NCI-H2029 (cell line): ENCODE measurements at regions not wholly inside any gene's neighbourhood (a gene's known extent, or its start where the extent isn't known, plus 50 kb on each side); places are given as distances from the start of the nearest gene placed in this dataset.
"Not testable (repeated sequence)": the region's sequence is repeated elsewhere in the genome, so short reads cannot be mapped to it uniquely, and the experiment has no call there.

Experiments
- DNase-seq: peaks from one replicate; lab custom pipeline; 2025; lab: John Stamatoyannopoulos, UW

- no peak for DNase-seq
Observed at GRCh38 chr3:72660270-72661114, 187.8 kb downstream of the SHQ1 start.

GRCh38 chr3:72659596-72659995 is 188.6 kb downstream of the SHQ1 start:
- peak; percentile 33 for DNase-seq

GRCh38 chr3:72659188-72659587 is 189.1 kb downstream of the SHQ1 start:
- DNase-seq = no peak

- DNase-seq = no peak
Observed at GRCh38 chr3:72658466-72659100, 189.7 kb downstream of the SHQ1 start.

GRCh38 chr3:72657666-72658065 is 190.6 kb downstream of the SHQ1 start:
- DNase-seq = no peak

GRCh38 chr3:72655723-72656122 is 192.5 kb downstream of the SHQ1 start:
- no peak for DNase-seq

GRCh38 chr3:72655131-72655551 is 193.1 kb downstream of the SHQ1 start:
- DNase-seq = no peak

GRCh38 chr3:72652395-72652794 is 195.8 kb downstream of the SHQ1 start:
- no peak for DNase-seq

GRCh38 chr3:72651498-72651897 is 196.7 kb downstream of the SHQ1 start:
- no peak for DNase-seq

- DNase-seq = no peak
Observed at GRCh38 chr3:72646263-72646662, 202.0 kb downstream of the SHQ1 start.

GRCh38 chr3:72643635-72644034 is 204.6 kb downstream of the SHQ1 start:
- DNase-seq = not testable (repeated sequence)

- DNase-seq = no peak
Observed at GRCh38 chr3:72641684-72642083, 206.6 kb downstream of the SHQ1 start.

GRCh38 chr3:72641072-72641471 is 207.2 kb downstream of the SHQ1 start:
- no peak for DNase-seq

GRCh38 chr3:72636969-72637597 is 211.2 kb downstream of the SHQ1 start:
- DNase-seq = no peak

- no peak for DNase-seq
Observed at GRCh38 chr3:72635551-72635950, 212.7 kb downstream of the SHQ1 start.

- no peak for DNase-seq
Observed at GRCh38 chr3:72634128-72634527, 214.1 kb downstream of the SHQ1 start.

GRCh38 chr3:72633534-72633933 is 214.7 kb downstream of the SHQ1 start:
- DNase-seq = no peak

- no peak for DNase-seq
Observed at GRCh38 chr3:72633121-72633520, 215.1 kb downstream of the SHQ1 start.

- no peak for DNase-seq
Observed at GRCh38 chr3:72632129-72632528, 216.1 kb downstream of the SHQ1 start.

GRCh38 chr3:72630969-72631344 is 217.3 kb downstream of the SHQ1 start:
- DNase-seq = no peak

GRCh38 chr3:72630327-72630968 is 217.8 kb downstream of the SHQ1 start:
- no peak for DNase-seq

- DNase-seq = no peak
Observed at GRCh38 chr3:72629191-72629631, 219.0 kb downstream of the SHQ1 start.

- no peak for DNase-seq
Observed at GRCh38 chr3:72628065-72628464, 220.2 kb downstream of the SHQ1 start.
